Left colon (tissue), 2 donors: ENCODE measurements at regions not wholly inside any gene's neighbourhood (a gene's known extent, or its start where the extent isn't known, plus 50 kb on each side); places are given as distances from the start of the nearest gene placed in this dataset.

ENCODE experiments used
- ATAC-seq: fragments of 200-7000 bp; cut with Tn5 transposase; one replicate; pipeline ENCODE4 v1.9.1; 2020; ENCODE audit warnings: mild to moderate bottlenecking, moderate library complexity
- DNase-seq, 2 donors: peaks; one replicate each; pipeline ENCODE4 v3.0.0-alpha.2; 2020
- intact Hi-C, 2 donors: fragments of 100-400 bp; cut with DNase I in 1 of 2; cut with micrococcal nuclease in 1 of 2; formaldehyde crosslinking; loops; one replicate each; pipeline versions ENCODE4 v1.11.2 to v1.14.0; 2022; cut with DNase I, micrococcal nuclease
- donor health status: DM: no; HTN: no; CAD: no.
- donor health status: DM: yes; HTN: yes; CAD: no.

DNA sequence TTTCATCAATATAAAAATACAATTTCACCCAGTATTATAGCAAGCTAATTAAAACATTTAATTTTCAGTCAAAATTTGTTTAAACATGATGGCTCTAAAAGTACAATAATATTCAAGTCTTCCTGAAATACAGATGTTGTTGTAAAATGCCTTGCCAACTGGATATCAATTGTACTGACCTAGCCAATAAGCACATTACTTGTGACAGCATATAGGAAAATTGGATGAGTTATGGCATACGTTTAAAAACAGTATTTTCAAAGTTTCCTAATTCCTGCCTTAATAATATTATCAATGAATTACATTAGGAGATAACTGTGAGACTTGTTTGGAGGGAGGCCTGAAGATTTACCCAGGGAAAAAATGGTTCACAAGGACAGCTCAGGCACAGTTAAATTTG is 336.9 kb upstream of the CDH20 start:
- intact Hi-C loops, result no loop called here
- no peak for ATAC-seq
- no peak for DNase-seq

DNA sequence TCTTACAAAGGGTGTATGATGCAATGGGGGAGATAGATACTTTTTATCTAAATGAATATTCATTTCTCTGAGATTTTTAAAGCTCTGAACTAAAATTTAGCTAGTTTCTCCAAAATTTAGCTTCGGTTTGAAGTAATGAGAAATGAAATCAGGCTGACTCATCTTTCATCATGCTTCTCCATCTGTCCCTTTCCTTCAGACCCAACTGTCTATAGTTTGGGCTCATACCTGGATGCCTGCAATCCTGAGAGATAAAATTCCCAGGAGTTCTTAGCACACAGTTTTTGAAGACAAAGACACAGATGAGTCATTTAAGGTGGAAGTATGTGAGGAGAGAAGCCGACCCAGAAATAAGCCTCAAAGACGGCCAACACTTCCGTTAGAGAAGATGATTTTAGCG is 336.4 kb upstream of the CDH20 start:
- no peak for ATAC-seq
- no peak for DNase-seq
- intact Hi-C loops, result no loop called here

DNA sequence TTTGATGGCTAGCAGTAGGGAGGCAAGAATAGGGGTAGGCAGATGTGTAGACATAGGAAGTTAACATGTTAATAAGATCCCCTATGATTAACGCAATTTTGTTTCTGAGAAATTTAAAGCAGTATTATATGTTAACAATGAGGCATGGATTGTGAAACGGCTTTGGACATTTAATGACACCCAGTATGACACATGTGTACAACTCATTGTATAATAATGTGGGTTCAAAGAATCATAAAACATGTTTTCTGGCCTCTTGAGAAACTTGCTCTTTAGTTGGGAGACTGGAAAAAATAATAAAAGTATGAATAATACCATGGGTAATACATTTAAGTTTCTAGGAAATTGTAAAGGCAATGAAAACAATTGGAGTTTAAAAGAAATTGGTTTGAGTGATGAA is 332.1 kb upstream of the CDH20 start:
- DNase-seq (no peak), ATAC-seq (no peak)
- intact Hi-C loops, result no loop called here

DNA sequence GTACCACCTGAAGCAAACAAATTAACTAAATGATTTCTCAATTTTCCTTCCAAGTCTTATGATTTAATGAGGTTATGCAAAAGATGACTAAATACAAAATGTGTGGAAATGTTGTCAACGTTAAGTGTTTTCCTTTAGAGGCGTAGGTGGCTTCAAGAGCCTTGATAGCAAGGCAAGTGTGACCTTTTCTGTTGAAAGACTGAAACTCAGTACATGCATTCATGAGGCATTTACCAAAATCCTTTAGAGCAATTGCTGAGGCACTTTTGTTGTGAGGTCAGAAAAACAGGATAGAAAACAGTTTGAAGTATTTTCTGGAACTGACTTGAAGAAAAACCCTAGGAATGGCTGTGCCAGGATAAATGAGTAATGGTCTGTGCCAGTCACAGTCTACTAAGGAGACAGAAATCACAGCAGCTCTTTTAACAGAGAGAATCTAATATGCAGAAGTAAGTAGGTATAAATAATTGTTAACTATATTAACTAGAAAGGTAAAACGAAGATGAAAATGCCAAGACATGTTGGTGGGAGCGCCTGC is 326.5 kb upstream of the CDH20 start:
- ATAC-seq, result no peak
- DNase-seq, result no peak
- intact Hi-C loops, result no loop called here

DNA sequence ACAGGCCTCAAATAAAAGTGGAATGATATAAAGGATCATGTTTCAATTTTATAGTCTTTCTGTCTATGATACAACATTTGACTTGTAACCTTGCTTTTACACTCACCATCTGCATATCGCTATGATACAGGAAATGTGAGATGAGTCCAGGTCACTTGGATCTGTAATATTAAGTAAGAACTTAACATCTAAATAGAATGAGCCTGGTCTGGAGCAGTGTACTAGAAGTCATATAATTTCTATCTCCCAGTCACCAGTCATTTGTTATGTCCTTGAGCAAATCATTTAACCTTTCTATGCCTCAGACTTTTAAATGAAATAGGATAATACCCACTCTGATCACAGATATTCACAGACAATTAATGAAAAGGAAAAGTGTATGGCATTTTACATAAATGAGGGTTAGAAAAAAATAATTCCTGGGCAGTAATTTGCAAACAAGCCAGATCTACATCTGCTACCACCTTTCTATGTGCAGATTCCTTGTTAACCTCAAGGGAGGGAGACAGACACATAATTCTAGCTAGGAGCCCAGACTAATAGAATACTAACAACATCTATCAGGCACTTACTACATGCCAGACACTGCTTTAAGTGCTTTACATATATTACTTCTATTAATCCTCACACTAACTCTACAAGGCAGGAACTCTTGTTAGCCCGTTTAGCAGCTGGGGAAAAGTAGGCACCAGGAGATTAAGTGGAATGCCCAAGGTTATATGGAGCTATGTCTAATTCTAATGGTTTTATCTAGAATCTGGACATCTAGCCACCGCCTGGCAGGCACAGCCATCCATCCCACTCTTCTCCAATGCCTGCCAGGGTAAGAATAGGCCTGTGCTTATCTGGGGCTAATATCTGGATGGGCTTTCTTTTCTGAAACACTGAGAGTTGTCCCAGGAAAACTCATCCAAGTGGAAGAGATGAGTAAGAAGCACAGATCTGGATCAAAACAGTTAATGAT is 313.6 kb upstream of the CDH20 start:
- no peak for ATAC-seq
- intact Hi-C loops, result no loop called here
- no peak for DNase-seq

DNA sequence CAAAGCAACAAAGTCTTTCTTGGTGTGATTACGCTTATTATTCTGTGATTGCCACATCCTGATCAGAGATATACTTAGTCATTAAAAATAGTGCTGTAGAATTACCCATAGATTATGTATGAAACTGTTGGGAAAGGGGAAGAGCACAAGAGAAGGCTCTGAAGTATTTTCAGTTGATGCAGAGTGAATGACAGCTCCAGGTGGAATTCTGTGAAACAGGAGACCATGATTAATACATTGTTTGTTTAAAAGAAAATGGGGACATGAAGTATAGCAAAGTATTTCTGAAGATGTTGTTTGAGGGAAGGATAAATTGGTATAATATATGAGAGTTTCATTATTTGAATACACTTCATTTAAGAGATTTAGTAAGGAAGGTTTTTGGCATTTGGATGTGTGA is 307.6 kb upstream of the CDH20 start:
- DNase-seq (no peak), ATAC-seq (no peak)
- intact Hi-C loops, result no loop called here

DNA sequence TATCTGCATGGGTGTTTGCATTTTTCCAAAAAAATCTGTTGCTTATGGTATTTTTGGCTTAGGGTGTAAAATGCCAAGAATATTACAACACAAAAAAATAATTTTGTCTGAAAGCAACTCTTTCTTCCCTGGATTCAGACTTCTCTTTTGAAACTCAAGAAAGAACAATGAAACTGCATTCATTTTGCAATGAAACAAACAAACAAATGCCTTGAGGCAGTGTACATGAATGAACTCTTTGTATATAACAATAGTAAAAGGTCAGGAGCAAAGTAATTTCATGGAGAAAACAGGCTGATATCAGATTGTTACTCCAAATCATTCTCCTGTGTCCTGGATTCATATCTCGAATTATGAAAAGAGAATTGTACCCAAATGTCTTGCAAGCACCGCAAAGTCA is 301.6 kb upstream of the CDH20 start:
- no peak for DNase-seq
- intact Hi-C loops, result no loop called here
- ATAC-seq, result no peak

DNA sequence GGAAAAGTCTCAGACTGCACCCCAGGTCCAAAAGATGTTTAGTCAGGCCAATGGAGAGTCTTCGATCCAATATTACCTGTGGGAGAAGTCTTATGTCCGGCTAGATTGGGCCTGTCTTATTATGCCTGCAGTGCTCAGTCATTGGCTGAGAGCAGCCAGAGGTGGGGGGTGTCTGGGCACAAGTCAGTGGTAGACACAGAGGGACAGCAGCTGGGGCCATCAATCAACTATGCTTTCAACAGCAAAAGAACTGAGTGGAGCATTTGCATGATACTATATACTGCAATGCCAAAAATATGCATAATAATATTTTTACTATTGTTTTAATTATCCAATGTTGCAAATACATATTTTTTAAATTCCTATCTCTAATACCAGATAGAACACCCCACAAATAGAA is 298.6 kb upstream of the CDH20 start:
- no peak for ATAC-seq
- intact Hi-C loops, result no loop called here

DNA sequence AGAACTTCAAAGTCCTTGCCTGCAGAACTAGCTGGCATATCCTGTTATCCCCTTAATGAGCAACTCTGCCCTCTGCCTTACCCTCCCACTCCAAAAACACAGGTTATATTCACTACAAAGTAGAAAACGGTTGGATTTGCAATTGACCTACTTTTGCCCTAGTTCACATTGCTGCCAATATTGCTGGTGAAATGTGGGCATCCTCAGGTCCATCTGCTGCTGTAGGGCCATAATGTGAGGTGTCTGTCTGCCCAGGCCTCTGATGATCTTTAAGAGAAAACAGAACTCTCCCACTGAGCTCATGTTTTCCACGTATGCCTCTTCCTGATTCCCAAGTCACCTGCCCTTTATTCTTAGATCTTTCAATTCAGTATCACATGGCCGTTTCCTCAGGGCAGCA is 294.0 kb upstream of the CDH20 start:
- intact Hi-C loops, result no loop called here
- ATAC-seq, result no peak
- no peak for DNase-seq

More for the DNA sequence above, 298.6 kb upstream of the CDH20 start:
- no peak for DNase-seq

DNA sequence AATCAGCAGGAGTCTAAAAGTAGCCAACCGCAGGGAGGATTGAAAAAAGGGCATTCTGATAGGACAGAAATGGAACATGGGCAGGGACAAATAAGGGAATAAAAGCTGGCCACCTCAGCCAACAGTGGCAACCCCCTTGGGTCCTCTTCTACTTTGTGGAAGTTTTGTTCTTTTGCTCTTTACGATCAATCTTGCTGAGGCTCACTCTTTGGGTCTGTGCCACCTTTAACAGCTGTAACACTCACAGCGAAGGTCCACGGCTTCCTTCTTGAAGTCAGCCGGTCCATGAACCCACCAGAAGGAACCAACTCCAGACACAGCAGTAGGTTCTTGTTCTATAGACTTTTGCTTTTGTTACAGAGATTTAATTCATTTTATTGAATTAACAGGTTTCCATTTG is 285.4 kb upstream of the CDH20 start:
- intact Hi-C loops, result no loop called here
- DNase-seq (no peak), ATAC-seq (no peak)

DNA sequence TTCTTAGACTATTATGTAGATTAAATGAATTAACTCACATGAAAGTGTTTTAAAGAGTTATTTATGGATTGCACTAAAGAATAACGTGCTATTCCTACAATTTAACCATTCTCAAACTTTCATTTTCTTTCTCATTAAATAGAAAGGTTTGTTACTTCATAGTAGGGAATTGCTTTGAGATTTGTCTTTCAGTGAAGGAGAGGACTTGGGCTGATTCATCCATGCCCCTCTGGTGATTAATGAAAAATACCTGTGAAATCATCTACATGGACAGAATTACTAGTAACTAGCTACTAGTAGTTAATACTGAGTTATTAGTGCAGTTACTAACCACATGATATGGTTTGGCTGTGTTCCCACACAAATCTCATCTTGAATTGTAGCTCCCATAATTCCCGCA is 275.8 kb upstream of the CDH20 start:
- ATAC-seq (no peak), DNase-seq (no peak)
- intact Hi-C loops, result no loop called here

DNA sequence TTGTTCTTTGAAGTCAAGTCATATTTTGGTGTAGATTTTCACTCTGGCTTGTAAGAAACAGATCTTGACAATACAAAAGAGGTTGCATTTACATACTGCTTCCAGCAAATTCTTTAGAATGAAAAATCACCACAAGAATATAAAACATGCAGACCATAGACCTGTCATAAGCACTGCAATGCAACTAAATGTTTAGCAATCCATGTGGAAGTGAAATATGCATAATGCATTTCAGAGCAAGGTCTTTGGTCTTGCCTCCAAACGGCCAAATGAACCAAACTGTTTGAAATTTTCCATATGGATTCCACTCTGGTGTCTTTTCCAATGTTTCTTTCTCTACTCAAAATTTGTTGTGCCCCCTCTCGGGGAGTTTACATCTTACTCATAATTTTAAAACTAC is 271.0 kb upstream of the CDH20 start:
- intact Hi-C loops, result no loop called here
- DNase-seq (no peak), ATAC-seq (no peak)

DNA sequence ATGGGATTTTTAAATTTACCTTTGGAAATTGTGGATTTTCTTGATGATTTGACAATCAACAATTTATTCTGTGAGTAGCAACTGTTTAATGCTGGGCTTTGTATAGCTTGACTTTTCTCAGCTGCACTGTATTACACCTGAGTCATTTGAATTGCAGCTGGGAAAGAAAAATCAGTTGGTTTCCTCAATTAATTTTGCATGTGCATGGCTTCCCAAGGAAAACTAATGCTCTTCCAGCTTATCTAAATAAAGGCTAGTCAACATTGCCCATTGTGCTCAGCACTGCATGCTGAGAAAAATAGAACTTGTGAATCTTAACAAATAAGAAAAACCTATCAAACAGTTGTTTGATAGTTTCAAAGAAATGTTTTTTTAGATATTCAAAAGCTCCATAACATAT is 268.3 kb upstream of the CDH20 start:
- DNase-seq, result no peak
- intact Hi-C loops, result no loop called here
- no peak for ATAC-seq

DNA sequence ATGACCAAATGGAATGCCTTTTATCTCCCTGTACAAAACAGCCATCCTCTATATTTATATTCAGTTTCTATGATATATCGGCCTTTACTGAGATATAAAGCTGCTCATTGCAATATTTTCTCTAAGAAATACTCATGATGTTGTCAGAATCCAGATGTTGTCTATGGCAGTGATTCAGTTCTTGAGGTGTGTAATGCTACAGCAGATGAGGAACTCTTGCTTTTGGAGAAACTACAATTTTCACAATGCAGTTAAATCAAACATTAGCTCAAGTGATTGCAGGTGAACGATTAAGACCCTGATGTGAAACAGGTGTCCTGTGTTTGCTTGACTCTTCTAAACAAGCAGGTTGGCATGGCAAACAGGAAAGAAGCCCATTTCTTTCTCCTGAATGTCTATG is 256.2 kb upstream of the CDH20 start:
- intact Hi-C loops, result no loop called here
- ATAC-seq (no peak), DNase-seq (no peak)

DNA sequence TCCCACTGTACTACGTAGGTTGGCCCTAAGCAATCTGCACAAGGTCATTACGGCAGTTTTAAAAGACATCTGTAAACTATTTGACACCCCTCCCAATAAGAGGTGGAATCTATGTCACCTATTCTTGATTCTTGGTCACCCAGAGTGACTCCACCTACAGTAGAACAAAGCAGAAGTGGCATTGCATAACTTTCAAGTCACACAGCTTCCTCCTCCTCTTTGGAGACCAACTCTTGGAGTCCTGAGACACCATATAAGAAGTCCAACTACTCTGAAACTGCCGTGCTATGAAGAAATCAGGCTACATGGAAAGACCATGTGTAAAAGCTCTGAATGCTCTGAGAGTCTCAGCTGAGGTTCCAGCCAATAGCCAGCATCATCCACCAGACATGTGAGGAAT is 253.5 kb upstream of the CDH20 start:
- intact Hi-C loops, result no loop called here
- DNase-seq (no peak), ATAC-seq (no peak)

DNA sequence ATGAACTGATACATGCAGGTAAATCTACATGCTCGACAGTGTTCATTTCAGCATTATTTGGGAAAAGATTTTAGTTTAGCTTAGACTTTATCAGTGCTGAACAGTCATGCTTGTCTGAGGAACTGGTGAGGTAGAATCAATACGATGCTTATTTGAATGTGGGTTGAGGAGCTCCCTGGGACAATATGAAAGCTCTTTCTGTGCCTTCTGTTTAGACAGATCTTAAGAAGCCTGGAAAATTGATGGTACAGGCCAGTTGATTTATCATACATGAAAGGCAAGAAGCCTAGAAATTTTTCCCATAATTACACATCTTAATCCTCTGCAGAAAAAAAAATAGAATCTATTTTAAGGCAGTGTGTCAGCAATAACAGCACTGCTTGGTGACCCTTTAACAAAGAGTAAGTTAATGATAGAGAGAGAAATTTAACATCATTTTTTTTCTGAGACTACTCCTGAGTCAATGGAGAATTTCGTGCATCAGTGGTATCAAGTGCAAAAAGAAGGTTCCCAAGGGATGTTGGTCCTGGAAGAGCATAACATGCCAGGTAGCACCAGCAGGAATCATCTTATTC is 252.2 kb upstream of the CDH20 start:
- DNase-seq (no peak), ATAC-seq (no peak)
- intact Hi-C loops, result no loop called here

DNA sequence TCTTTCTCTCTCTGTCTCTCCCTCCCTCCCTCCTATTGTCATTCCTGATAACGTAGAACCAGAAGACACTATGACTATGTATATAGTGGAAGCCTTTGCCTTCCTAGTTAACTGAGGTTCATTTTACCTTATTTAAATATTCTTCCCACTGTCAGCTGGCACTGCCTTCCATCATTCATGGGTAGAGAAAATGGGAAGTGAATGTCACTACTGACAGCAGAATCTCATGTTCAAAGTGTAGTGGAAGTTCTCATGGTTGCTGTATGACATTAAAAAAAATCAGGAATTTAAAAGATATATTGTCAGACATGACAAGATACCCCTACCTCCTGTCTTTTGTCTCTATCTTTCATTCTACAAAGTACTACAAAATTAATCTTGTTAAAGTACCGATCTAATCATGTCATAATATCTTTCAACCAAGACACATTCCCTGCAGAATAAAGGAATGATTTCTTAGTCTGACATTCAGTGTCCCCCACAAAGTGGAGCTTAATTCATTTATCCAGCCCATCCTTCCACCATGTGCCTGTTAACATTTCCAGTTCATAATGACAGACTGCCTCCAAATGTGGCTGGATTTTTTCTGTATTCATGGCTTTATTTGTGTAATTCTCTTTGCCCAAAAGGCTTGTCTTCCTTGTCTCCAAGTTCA is 250.1 kb upstream of the CDH20 start:
- ATAC-seq (no peak), DNase-seq (no peak)
- intact Hi-C loops, result no loop called here

DNA sequence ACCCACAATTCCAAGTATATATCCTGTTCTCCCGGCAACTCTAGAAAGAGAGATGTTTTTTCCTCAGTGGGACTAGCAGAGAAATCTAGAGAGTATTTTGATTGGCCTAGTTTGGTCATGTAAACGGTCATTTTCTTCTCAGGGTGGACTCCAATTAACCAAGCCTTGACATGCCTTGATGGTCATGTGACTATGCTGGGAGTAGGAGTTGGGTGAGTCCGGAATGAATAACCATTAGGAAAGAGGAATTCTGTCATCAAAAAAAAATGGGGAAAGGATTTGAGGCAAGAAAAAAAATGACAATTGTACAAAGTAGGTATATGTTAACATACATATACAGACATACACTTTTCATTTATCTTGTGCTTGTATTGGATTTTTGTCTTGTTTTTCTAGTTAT is 248.2 kb upstream of the CDH20 start:
- intact Hi-C loops, result no loop called here
- DNase-seq (no peak), ATAC-seq (no peak)

DNA sequence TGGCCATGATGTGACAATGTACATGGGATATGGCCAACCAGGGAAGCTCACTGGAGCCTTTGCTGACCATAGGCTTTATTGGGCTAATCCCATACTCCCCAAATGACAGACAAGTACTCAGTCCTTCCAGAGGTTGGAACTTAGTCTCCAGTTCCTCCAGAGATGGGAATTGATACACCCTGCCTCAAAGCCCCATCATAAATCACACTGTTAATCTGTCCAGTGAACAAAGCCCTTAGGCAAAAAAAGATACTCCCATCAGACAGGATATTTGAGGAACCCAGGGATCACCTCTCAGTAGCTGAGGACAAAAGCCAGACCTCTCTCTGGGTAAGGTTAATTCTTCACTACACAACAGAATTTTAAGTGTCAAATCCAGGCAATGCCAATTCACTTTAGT is 247.5 kb upstream of the CDH20 start:
- intact Hi-C loops, result no loop called here
- ATAC-seq, result no peak
- no peak for DNase-seq

DNA sequence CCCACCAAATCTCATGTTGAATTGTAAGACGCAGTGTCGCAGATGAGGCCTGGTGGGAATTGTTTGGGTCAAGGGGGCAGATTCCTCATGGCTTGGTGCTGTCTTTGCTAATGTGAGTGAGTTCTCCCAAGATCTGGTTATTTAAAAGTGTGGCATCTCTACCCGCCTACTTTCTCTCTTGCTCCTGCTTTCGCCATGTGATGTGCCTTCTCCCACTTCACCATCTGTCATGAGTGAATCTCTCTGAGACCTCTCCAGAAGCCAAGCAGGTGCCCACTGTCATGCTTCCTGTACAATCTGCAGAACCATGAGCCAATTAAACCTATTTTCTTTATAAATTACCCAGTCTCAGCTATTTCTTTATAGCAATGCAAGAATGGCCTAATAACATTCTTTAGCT is 246.6 kb upstream of the CDH20 start:
- ATAC-seq (no peak), DNase-seq (no peak)
- intact Hi-C loops, result no loop called here
